GM13976 (cell line): ENCODE measurements at regions not wholly inside any gene's neighbourhood (a gene's known extent, or its start where the extent isn't known, plus 50 kb on each side); places are given as distances from the start of the nearest gene placed in this dataset.
"Not testable (repeated sequence)": the region's sequence is repeated elsewhere in the genome, so short reads cannot be mapped to it uniquely, and the experiment has no call there.

Experiments
- DNase-seq: peaks from one replicate; pipeline ENCODE4 v3.0.0; 2012; ENCODE audit warnings: low spot score
- in situ Hi-C: fragments of 300-500 bp; cut with MboI; formaldehyde crosslinking; loops from one replicate; pipeline ENCODE4 v1.12.0; 2022; ENCODE audit warnings: low sequenced_read_pairs, mixed read lengths, inconsistent platforms; ENCODE audit not compliant: unreplicated experiment
- TF ChIP-seq, protein P1 (sequence below): IDR thresholded peaks from 2 replicates; pipeline ENCODE4 v1.5.1; 2012; ENCODE audit warnings: borderline replicate concordance, mild to moderate bottlenecking; ENCODE audit not compliant: insufficient read depth; ENCODE audit errors: extremely low read depth, missing control alignments, control extremely low read depth

- TF ChIP-seq, protein P1, sequence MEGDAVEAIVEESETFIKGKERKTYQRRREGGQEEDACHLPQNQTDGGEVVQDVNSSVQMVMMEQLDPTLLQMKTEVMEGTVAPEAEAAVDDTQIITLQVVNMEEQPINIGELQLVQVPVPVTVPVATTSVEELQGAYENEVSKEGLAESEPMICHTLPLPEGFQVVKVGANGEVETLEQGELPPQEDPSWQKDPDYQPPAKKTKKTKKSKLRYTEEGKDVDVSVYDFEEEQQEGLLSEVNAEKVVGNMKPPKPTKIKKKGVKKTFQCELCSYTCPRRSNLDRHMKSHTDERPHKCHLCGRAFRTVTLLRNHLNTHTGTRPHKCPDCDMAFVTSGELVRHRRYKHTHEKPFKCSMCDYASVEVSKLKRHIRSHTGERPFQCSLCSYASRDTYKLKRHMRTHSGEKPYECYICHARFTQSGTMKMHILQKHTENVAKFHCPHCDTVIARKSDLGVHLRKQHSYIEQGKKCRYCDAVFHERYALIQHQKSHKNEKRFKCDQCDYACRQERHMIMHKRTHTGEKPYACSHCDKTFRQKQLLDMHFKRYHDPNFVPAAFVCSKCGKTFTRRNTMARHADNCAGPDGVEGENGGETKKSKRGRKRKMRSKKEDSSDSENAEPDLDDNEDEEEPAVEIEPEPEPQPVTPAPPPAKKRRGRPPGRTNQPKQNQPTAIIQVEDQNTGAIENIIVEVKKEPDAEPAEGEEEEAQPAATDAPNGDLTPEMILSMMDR, result no peak
- DNase-seq, result no peak
- in situ Hi-C loops, result no loop called here
Observed at GRCh38 chr9:33690143-33690933, 105.0 kb upstream of the PRSS3 start.

DNA sequence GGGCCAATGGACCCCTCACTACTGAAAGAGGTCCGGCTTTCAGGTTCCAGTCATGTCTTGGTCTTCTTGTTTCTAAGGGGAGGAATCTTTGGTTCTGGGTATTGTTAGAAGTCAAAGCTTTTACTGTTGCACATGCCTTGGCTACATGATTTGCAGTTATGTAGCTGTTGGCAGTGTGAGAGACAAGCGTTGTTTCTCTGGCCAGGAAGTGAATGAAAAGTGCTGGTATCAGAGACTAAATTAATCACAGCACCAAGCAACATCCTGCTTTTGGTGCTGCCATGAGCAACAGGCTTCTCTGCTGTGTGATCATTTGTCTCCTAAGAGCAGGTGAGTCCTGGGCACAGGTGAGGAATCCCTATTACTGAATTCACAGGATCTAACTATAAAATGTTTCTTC lies 100.1 kb upstream of the PRSS3 start:
- TF ChIP-seq, protein P1, result no peak
- no peak for DNase-seq
- in situ Hi-C loops, result no loop called here

DNA sequence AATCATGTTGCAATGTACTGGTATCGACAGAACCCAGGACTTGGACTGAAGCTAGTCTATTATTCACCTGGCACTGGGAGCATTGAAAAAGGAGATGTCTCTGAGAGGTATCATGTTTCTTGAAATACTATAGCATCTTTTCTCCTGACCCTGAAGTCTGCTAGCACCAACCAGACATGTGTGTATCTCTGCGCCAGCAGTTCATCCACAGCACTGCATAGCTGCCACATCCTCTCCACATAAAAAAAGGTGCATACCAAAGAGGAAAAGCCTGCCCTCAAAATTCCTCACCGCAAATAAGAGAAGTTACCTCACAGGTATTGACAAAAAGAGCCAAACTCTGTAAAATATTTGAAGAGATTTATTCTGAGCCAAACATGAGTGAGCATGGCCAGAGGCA lies 99.5 kb upstream of the PRSS3 start:
- no peak for DNase-seq
- TF ChIP-seq, protein P1, result no peak
- in situ Hi-C loops, result no loop called here

GRCh38 chr9:33697171-33697570 lies 98.2 kb upstream of the PRSS3 start:
- TF ChIP-seq, protein P1, result no peak
- DNase-seq, result no peak
- in situ Hi-C loops, result no loop called here

DNA sequence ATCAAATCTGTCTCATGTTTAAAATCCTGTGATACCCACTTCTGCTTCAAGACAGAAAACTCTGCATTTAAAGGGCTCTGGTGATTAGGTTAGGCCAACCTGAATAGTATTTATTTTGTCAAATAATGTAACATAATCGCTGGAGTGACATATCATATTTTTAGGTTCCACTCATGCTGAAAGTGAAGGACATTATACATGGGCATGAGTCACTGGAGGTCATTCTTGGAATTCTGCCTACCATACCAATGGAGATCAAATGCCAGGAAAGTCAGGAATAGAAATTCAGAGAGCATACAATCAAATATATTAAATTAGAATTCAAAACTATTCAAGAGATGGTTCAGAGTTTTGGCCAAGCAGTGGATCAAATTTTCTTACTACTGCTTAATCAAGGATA lies 97.1 kb upstream of the PRSS3 start:
- in situ Hi-C loops, result no loop called here
- TF ChIP-seq, protein P1, result no peak
- no peak for DNase-seq

DNA sequence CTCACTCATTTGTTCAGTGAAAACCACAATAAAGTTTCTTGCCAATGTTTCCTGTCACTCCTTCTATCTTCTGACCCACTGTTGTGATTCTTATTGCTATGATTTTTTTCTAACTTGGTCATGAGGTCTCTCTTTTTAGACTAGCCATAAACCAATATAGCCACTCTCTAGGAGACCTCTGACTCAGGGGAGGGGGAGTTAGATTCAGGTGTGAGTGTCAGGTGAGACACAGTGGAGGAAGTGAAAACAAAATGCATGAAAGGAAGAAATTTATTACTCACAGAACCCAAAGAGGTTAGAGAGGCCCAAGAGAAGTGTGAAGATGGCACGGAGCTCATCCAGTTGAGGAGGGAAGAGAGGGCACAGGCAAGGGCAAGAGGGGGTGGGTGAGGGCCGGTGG lies 94.4 kb upstream of the PRSS3 start:
- DNase-seq, in situ Hi-C loops: not testable (repeated sequence)

DNA sequence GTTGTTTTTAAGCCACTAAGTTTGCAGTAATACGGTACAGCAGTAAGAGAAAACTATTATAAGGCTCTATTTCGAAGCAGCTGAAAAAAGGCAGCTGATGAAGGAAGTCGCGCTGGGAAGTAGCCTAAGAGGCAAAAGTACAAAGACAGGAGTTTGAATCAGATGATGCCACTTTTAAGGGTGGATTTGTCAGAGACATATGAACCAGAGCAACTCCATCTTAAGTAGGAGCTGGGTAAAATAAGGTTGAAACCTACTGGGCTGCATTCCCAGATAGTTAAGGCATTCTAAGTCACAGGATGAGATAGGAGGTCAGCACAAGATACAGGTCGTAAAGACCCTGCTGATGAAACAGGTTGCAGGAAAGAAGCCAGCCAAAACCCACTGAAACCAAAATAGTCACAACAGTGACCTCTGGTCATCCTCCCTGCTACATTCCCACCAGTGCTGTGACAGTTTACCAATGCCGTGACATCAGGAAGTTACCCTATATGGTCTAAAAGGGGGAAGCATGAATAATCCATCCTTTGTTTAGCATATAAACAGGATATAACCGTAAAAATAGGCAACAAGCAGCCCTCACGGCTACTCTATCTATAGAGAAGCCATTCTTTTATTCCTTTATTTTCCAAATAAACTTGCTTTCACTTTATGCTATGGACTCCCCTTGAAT lies 91.8 kb upstream of the PRSS3 start:
- TF ChIP-seq, protein P1, result no peak
- DNase-seq, result no peak
- in situ Hi-C loops, result no loop called here

DNA sequence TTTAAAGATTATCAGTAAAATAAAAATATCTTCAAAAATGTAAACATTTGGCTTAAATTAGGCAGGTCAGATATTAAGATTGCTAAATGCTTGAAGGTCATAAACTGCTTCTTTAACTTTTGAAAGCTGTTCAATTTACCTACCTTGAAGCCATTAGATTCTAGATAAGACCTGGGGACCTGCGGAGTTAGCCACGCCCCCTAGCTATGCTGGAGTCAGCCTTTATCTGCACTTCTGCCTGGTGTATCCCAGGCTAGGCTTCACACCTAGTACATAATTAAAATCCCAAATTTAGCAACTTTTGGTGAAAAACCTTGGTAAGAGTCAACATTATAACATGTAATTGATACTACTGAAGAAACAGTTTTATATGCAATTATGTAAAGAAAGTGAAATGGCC lies 89.9 kb upstream of the PRSS3 start:
- in situ Hi-C loops, DNase-seq: not testable (repeated sequence)
